Chondrocyte (in vitro differentiated cells): ENCODE measurements at regions not wholly inside any gene's neighbourhood (a gene's known extent, or its start where the extent isn't known, plus 50 kb on each side); places are given as distances from the start of the nearest gene placed in this dataset.
A peak's percentile ranks its signal among the peaks of the same experiment; 100 is the strongest.

Experiments used
- DNase-seq: peaks from one replicate; pipeline ENCODE4 v3.0.0; 2021; ENCODE audit warnings: mixed read lengths, low spot score
- H3K27ac Mint-ChIP-seq: one replicate; pipeline ENCODE4 v1.8.0; 2021; ENCODE audit warnings: mild to moderate bottlenecking, moderate library complexity, mixed read lengths; ENCODE audit not compliant: unreplicated experiment
- H3K27me3 Mint-ChIP-seq: 2 replicates; pipeline ENCODE4 v1.8.0; 2021; ENCODE audit warnings: low read depth, mixed read lengths
- H3K36me3 Mint-ChIP-seq: 2 replicates; pipeline ENCODE4 v1.8.0; 2021; ENCODE audit warnings: low read depth, mixed read lengths
- H3K4me1 Mint-ChIP-seq: 2 replicates; pipeline ENCODE4 v1.8.0; 2021; ENCODE audit warnings: low read depth, mild to moderate bottlenecking, mixed read lengths
- H3K4me3 Mint-ChIP-seq: one replicate; pipeline ENCODE4 v1.8.0; 2021; ENCODE audit warnings: mild to moderate bottlenecking, moderate library complexity, mixed read lengths; ENCODE audit not compliant: unreplicated experiment
- H3K9me3 Mint-ChIP-seq: 2 replicates; pipeline ENCODE4 v1.8.0; 2021; ENCODE audit warnings: low read depth, mixed read lengths
- TF ChIP-seq, protein P1 (sequence below): fragments of 200-600 bp; sonication (generic); IDR thresholded peaks from 2 replicates; pipeline ENCODE4 v1.5.0; 2021; ENCODE audit warnings: antibody characterized with exemption, mild to moderate bottlenecking, moderate library complexity

DNA sequence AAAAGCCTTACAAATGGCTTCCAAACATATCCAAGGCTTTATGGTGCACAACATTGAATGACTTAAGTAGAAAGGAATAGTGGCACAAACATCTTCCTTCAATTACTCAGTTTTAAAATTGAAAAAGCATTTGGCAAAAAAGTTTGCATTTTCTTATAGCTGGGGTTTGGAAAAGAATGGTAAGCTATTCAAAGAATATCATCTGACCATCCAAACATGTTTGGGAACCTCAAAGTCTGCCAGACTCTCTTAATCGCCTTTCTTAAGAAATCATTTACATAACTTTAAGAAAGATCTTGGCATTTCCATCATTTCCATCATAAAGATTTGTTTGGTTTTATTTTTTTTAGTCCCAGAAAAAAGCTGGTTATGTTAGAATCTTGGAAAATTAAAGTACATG is 210.1 kb upstream of the PELI2 start:
- DNase-seq, result no peak
- H3K27ac Mint-ChIP-seq, result no peak overlapping the region
- no peak overlapping the region for H3K4me3 Mint-ChIP-seq
- TF ChIP-seq, protein P1, sequence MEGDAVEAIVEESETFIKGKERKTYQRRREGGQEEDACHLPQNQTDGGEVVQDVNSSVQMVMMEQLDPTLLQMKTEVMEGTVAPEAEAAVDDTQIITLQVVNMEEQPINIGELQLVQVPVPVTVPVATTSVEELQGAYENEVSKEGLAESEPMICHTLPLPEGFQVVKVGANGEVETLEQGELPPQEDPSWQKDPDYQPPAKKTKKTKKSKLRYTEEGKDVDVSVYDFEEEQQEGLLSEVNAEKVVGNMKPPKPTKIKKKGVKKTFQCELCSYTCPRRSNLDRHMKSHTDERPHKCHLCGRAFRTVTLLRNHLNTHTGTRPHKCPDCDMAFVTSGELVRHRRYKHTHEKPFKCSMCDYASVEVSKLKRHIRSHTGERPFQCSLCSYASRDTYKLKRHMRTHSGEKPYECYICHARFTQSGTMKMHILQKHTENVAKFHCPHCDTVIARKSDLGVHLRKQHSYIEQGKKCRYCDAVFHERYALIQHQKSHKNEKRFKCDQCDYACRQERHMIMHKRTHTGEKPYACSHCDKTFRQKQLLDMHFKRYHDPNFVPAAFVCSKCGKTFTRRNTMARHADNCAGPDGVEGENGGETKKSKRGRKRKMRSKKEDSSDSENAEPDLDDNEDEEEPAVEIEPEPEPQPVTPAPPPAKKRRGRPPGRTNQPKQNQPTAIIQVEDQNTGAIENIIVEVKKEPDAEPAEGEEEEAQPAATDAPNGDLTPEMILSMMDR, result no peak
- no peaks in the 10 kb centered on the region for H3K36me3 Mint-ChIP-seq
- peaks cover 27% of the 10 kb centered on the region for H3K4me1 Mint-ChIP-seq
- no peaks in the 10 kb centered on the region for H3K9me3 Mint-ChIP-seq
- H3K27me3 Mint-ChIP-seq, result no peaks in the 10 kb centered on the region

DNA sequence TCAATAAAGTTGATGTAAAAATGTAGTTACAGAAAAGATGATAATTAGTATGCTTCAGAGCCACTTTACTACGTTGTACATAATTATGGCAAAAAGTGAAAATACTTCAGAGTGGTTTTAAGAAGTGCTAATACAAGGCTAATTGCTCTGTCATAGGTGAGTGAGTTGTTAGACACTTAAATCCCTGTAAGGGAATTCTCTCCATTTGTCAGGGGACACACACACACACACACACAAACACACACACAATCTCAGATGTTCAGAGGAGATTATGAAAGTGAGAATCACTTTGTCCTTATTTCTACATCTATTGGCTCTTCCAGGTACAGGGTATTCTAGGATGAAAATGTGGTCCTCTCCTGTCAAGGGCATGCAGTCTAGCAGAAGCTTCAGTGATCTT is 208.3 kb upstream of the PELI2 start:
- no peaks in the 10 kb centered on the region for H3K27me3 Mint-ChIP-seq
- TF ChIP-seq, protein P1, result no peak
- no peak overlapping the region for H3K4me3 Mint-ChIP-seq
- H3K4me1 Mint-ChIP-seq, result peaks cover 45% of the 10 kb centered on the region
- H3K27ac Mint-ChIP-seq, result no peak overlapping the region
- no peaks in the 10 kb centered on the region for H3K36me3 Mint-ChIP-seq
- no peaks in the 10 kb centered on the region for H3K9me3 Mint-ChIP-seq
- no peak for DNase-seq

DNA sequence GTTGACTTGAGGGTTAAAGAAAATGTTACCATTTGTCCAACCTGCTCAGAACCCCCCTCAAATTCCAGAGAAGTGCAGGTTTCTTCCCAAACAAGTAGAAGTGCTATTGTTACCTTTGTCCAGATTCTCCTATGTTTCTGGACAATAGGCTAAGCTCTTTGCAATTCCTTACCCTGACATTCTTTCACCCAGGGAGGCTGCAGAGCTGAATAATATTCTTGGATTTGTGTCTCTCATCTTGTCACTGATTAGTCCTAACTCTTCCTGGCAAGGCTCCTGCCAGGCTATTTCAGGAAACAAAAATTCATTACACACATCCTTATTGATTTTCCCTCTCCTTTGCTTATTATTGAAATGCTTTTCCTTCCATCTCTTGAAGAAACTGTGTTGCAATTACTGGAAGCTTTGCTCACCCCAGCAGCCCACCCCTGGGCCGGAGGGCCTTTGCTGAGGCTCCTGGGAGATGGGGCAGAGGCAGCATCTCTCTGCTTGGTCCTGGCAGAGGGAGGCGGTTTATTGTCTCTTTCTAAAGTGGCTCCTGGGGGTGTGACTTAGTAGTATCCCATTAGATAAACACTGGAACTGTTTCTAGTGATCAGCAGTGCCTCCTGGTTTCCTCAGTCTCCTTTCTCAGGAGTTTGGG is 207.5 kb upstream of the PELI2 start:
- no peaks in the 10 kb centered on the region for H3K9me3 Mint-ChIP-seq
- H3K27ac Mint-ChIP-seq, result no peak overlapping the region
- DNase-seq, result no peak

DNA sequence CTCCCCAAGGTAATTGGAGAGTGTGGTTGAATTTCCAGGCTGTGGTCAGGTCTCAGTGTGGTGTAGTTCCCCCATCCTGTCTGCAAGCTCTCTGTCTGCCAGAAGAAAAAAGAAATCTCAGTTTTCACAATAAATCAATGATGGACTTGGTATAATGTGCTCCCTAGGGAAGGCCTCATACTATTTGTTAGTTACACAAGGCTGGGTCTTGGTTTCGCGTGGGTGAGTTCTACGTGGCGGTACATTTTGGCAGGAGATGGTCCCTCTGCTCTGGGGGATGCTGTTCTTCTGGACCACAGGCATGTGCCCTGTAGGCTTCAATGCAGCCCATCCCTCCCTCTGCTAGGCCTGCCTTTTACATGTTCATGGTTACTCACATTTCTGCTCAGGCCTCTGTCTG is 206.4 kb upstream of the PELI2 start:
- TF ChIP-seq, protein P1, result no peak
- peak overlapping the region; percentile 62 for H3K27ac Mint-ChIP-seq
- peaks cover 4% of the 10 kb centered on the region for H3K9me3 Mint-ChIP-seq
- H3K27me3 Mint-ChIP-seq, result no peaks in the 10 kb centered on the region
- peaks cover 54% of the 10 kb centered on the region for H3K4me1 Mint-ChIP-seq
- H3K36me3 Mint-ChIP-seq, result no peaks in the 10 kb centered on the region
- no peak for DNase-seq
- no peak overlapping the region for H3K4me3 Mint-ChIP-seq

More for the DNA sequence above, 207.5 kb upstream of the PELI2 start:
- no peaks in the 10 kb centered on the region for H3K36me3 Mint-ChIP-seq
- H3K4me1 Mint-ChIP-seq, result peaks cover 53% of the 10 kb centered on the region
- TF ChIP-seq, protein P1, result no peak
- no peaks in the 10 kb centered on the region for H3K27me3 Mint-ChIP-seq
- no peak overlapping the region for H3K4me3 Mint-ChIP-seq

DNA sequence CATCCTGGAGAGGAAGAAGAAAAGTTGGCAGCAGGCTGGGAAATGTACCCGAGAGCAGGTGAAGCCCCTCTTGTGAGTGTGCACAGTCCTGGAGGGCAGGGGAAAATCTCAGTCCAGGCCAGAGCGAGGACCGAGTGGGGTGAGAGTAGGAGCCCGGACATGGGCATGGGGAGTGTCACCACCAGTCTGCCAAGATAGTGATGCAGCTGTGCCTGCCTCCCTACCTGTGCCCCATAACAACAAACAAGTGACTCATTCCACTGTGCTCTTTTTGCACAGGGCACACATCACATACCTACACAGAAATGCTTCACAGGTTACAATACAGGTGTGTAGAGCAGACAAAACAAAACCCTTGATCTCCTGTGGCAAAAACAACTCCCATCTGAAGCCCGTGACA is 205.9 kb upstream of the PELI2 start:
- no peak overlapping the region for H3K4me3 Mint-ChIP-seq
- TF ChIP-seq, protein P1, result no peak
- DNase-seq, result no peak
- H3K27me3 Mint-ChIP-seq, result no peaks in the 10 kb centered on the region
- peaks cover 4% of the 10 kb centered on the region for H3K9me3 Mint-ChIP-seq
- H3K4me1 Mint-ChIP-seq, result peaks cover 54% of the 10 kb centered on the region
- peak overlapping the region; percentile 62 for H3K27ac Mint-ChIP-seq
- no peaks in the 10 kb centered on the region for H3K36me3 Mint-ChIP-seq
